Adrenal gland (tissue), 9 donors: ENCODE measurements at regions not wholly inside any gene's neighbourhood (a gene's known extent, or its start where the extent isn't known, plus 50 kb on each side); places are given as distances from the start of the nearest gene placed in this dataset.
A peak's percentile ranks its signal among the peaks of the same experiment; 100 is the strongest.

Experiments
- DNase-seq, 7 donors: peaks; one replicate each; pipeline ENCODE4 v3.0.0-alpha.2; 2019 to 2020
- H3K27ac ChIP-seq, 5 donors: fragments of 200-600 bp; sonication (generic) in 4 of 5; 1 replicate in 3 of 5; 2 replicates in 2 of 5; pipeline versions ENCODE4 v1.5.1 to v1.8.0; 2016 to 2020; ENCODE audit warnings: mild to moderate bottlenecking in 1 of 5
- H3K27me3 ChIP-seq: fragments of 200-600 bp; 2 replicates; pipeline ENCODE4 v1.8.0; 2021
- H3K36me3 ChIP-seq, 2 donors: fragments of 200-600 bp; replicated peaks in 1 of 2; 1 replicate in 1 of 2; 2 replicates in 1 of 2; pipeline versions ENCODE4 v1.5.1 to v1.8.0; 2018 to 2022
- H3K4me1 ChIP-seq, 2 donors: fragments of 200-600 bp; replicated peaks in 1 of 2; 1 replicate in 1 of 2; 2 replicates in 1 of 2; pipeline versions ENCODE4 v1.5.1 to v1.8.0; 2018 to 2021
- H3K4me3 ChIP-seq, 4 donors: fragments of 200-600 bp; sonication (generic) in 3 of 4; one replicate each; pipeline ENCODE4 v1.5.1; 2016 to 2018
- H3K9me3 ChIP-seq, 3 donors: fragments of 200-600 bp; sonication (generic) in 1 of 3; replicated peaks in 1 of 3; 1 replicate in 2 of 3; 2 replicates in 1 of 3; pipeline versions ENCODE4 v1.5.1 to v1.8.0; 2016 to 2021
- CTCF ChIP-seq, 6 experiments: fragments of 450-650 bp in 4 of 6; fragments of 200-600 bp in 2 of 6; sonication (generic) in 1 of 6; IDR thresholded peaks; 1 replicate in 5 of 6; 2 replicates in 1 of 6; pipeline versions ENCODE4 v1.5.1 to v1.8.0; 2016 to 2021; ENCODE audit warnings: antibody characterized with exemption in 6 of 6, mild to moderate bottlenecking in 2 of 6, moderate library complexity in 1 of 6
- POLR2A ChIP-seq, 2 donors: fragments of 450-650 bp; IDR thresholded peaks; one replicate each; pipeline ENCODE4 v1.6.1; 2017; ENCODE audit warnings: antibody characterized with exemption in 2 of 2, mild to moderate bottlenecking in 2 of 2, moderate library complexity in 1 of 2
- WGBS, 4 donors: extraction: QIAGEN DNeasy Blood & Tissue Kit in 2 of 4; methylation state at CpG; one replicate each; pipeline versions ENCODE4 v1.1.5 to v1.1.7; 2013 to 2017; 5-methylcytosine and 5-hydroxymethylcytosine counted together
- intact Hi-C, 2 donors: fragments of 100-400 bp; cut with DNase I; formaldehyde crosslinking; loops; one replicate each; pipeline versions ENCODE4 v1.14.1 to v1.15.0; 2022 to 2023
- donor health status: healthy with polysubstance abuse.
- donor health status: Bipolar disorder and iron deficiency.
- donor health status: DM: yes; HTN: yes; CAD: no.
- donor health status: DM: no; HTN: no; CAD: no.
- donor health status: DM: no; HTN: no; CAD: no.

- H3K4me3 ChIP-seq = no peak overlapping the region
- no peak for TF ChIP-seq POLR2A (IDR thresholded peaks at IDR 0.05)
- TF ChIP-seq CTCF (IDR thresholded peaks at IDR 0.05) = no peak
- intact Hi-C loops = no loop called here
- 80 to 87% (median 84%) methylated on average over 5 of the region's 5 CpGs for WGBS, 4 donors
- H3K4me1 ChIP-seq = no peaks in the 10 kb centered on the region
- peak in 1 of 7 donors; percentile 58 for DNase-seq
- no peaks in the 10 kb centered on the region for H3K9me3 ChIP-seq
- H3K27ac ChIP-seq = no peak overlapping the region
- H3K27me3 ChIP-seq = no peaks in the 10 kb centered on the region
- H3K36me3 ChIP-seq = no peaks in the 10 kb centered on the region
These were observed 304.5 kb downstream of the JRKL start for GRCh38 chr11:96694338-96694737.

GRCh38 chr11:96696731-96697130 is 306.9 kb downstream of the JRKL start:
- no peak overlapping the region for H3K27ac ChIP-seq
- H3K4me3 ChIP-seq = no peak overlapping the region
- 7 to 27% (median 16%) methylated on average over 1 of the region's 1 CpG for WGBS, 4 donors
- no peak for DNase-seq
- H3K9me3 ChIP-seq = no peaks in the 10 kb centered on the region
- no peaks in the 10 kb centered on the region for H3K36me3 ChIP-seq
- H3K4me1 ChIP-seq = no peaks in the 10 kb centered on the region
- TF ChIP-seq CTCF (IDR thresholded peaks at IDR 0.05) = no peak
- no peak for TF ChIP-seq POLR2A (IDR thresholded peaks at IDR 0.05)
- H3K27me3 ChIP-seq = no peaks in the 10 kb centered on the region
- intact Hi-C loops = no loop called here

GRCh38 chr11:96697466-96697865 is 307.7 kb downstream of the JRKL start:
- TF ChIP-seq POLR2A (IDR thresholded peaks at IDR 0.05) = no peak
- no peak for TF ChIP-seq CTCF (IDR thresholded peaks at IDR 0.05)
- H3K4me1 ChIP-seq = no peaks in the 10 kb centered on the region
- no peak overlapping the region for H3K4me3 ChIP-seq
- H3K27me3 ChIP-seq = no peaks in the 10 kb centered on the region
- no peaks in the 10 kb centered on the region for H3K36me3 ChIP-seq
- H3K27ac ChIP-seq = no peak overlapping the region
- H3K9me3 ChIP-seq = no peaks in the 10 kb centered on the region
- 80 to 90% (median 88%) methylated on average over 3 of the region's 3 CpGs for WGBS, 4 donors
- no peak for DNase-seq
- intact Hi-C loops = no loop called here

GRCh38 chr11:96704847-96705246 is 315.0 kb downstream of the JRKL start:
- no peak for TF ChIP-seq POLR2A (IDR thresholded peaks at IDR 0.05)
- no peak for TF ChIP-seq CTCF (IDR thresholded peaks at IDR 0.05)
- 59 to 68% (median 65%) methylated on average over 3 of the region's 3 CpGs for WGBS, 4 donors
- no peaks in the 10 kb centered on the region for H3K27me3 ChIP-seq

More at GRCh38 chr11:96704847-96705246, 315.0 kb downstream of the JRKL start:
- no peaks in the 10 kb centered on the region for H3K36me3 ChIP-seq
- no peaks in the 10 kb centered on the region for H3K4me1 ChIP-seq
- DNase-seq = no peak
- no peak overlapping the region for H3K27ac ChIP-seq
- intact Hi-C loops = no loop called here
- H3K9me3 ChIP-seq = no peaks in the 10 kb centered on the region
- H3K4me3 ChIP-seq = no peak overlapping the region
